SU-DHL-6 (cell line): ENCODE measurements at regions not wholly inside any gene's neighbourhood (a gene's known extent, or its start where the extent isn't known, plus 50 kb on each side); places are given as distances from the start of the nearest gene placed in this dataset.

ENCODE experiments used
- H2AFZ ChIP-seq: fragments of 200-600 bp; sonication (generic); 2 replicates; pipeline ENCODE4 v1.6.1; 2014; ENCODE audit warnings: low read depth, mild to moderate bottlenecking, moderate library complexity, mixed read lengths, antibody characterized with exemption, low read length; ENCODE audit not compliant: severe bottlenecking
- H3F3A ChIP-seq: fragments of 200-600 bp; shearing (Covaris generic); 2 replicates; pipeline ENCODE4 v1.6.0; 2016; ENCODE audit warnings: antibody characterized with exemption, mild to moderate bottlenecking; ENCODE audit not compliant: insufficient read depth
- H3K27ac ChIP-seq: fragments of 200-600 bp; sonication (generic); 2 replicates; pipeline ENCODE4 v1.5.1; 2016; ENCODE audit warnings: low read depth, mild to moderate bottlenecking, low read length, moderate library complexity, mixed read lengths
- H3K27me3 ChIP-seq: fragments of 200-600 bp; sonication (generic), shearing (Covaris generic); 2 replicates; pipeline ENCODE4 v1.6.0; 2014; ENCODE audit warnings: mild to moderate bottlenecking, low read length
- H3K36me3 ChIP-seq: fragments of 200-600 bp; sonication (generic); 2 replicates; pipeline ENCODE4 v1.6.1; 2014; ENCODE audit warnings: mild to moderate bottlenecking, low read length, mixed read lengths
- H3K4me2 ChIP-seq: fragments of 300-600, 200-600 bp; shearing (Covaris generic), sonication (generic); 2 replicates; pipeline ENCODE4 v1.6.0; 2014; ENCODE audit warnings: low read length, low read depth, mild to moderate bottlenecking; ENCODE audit not compliant: poor library complexity, severe bottlenecking
- H3K4me3 ChIP-seq: fragments of 200-600 bp; sonication (generic); 2 replicates; pipeline ENCODE4 v1.5.1; 2014; ENCODE audit warnings: antibody characterized with exemption, low read length, mild to moderate bottlenecking, mixed read lengths; ENCODE audit not compliant: insufficient read depth, poor library complexity, severe bottlenecking
- H3K79me2 ChIP-seq: fragments of 200-600 bp; sonication (generic); 2 replicates; pipeline ENCODE4 v1.6.1; 2014; ENCODE audit warnings: mild to moderate bottlenecking, low read length, moderate library complexity; ENCODE audit not compliant: insufficient read depth
- H3K9ac ChIP-seq: fragments of 200-600 bp; sonication (generic); 2 replicates; pipeline ENCODE4 v1.7.0; 2014; ENCODE audit warnings: mild to moderate bottlenecking, low read length
- H3K9me2 ChIP-seq: fragments of 200-600 bp; sonication (generic); replicated peaks from 2 replicates; pipeline ENCODE4 v1.6.1; 2014; ENCODE audit warnings: low read length; ENCODE audit not compliant: insufficient read depth
- H3K9me3 ChIP-seq: fragments of 200-600 bp; sonication (generic); 2 replicates; pipeline ENCODE4 v1.6.1; 2014; ENCODE audit warnings: low read length, mixed read lengths; ENCODE audit not compliant: insufficient read depth
- H4K20me1 ChIP-seq: fragments of 200-600 bp; sonication (generic); 2 replicates; pipeline ENCODE4 v1.6.1; 2014; ENCODE audit warnings: low read depth, mild to moderate bottlenecking, antibody characterized with exemption, low read length, moderate library complexity, mixed read lengths
- CTCF ChIP-seq: fragments of 200-600 bp; sonication (generic); IDR thresholded peaks from one replicate; pipeline ENCODE4 v1.5.1; 2017; ENCODE audit warnings: antibody characterized with exemption, mild to moderate bottlenecking, low read length, moderate library complexity; ENCODE audit not compliant: insufficient read depth, poor library complexity, severe bottlenecking
- EZH2phosphoT487 ChIP-seq: fragments of 200-600 bp; sonication (generic), shearing (Covaris generic); conservative IDR thresholded peaks from 2 replicates; pipeline ENCODE4 v1.6.1; 2018; ENCODE audit warnings: mild to moderate bottlenecking, antibody characterized with exemption, low read length, moderate library complexity, mixed read lengths

GRCh38 chr6:15722731-15723130 lies 59.9 kb upstream of the DTNBP1 start:
- H3K27ac ChIP-seq: no peak overlapping the region
- TF ChIP-seq CTCF (no peak), EZH2phosphoT487 (no peak)
- H3K4me2 ChIP-seq: no peak overlapping the region
- H3K9me3 ChIP-seq: no peaks in the 10 kb centered on the region
- H3K79me2 ChIP-seq: no peaks in the 10 kb centered on the region
- H3K9ac ChIP-seq: no peak overlapping the region
- no peak overlapping the region for H3K4me3 ChIP-seq
- no peaks in the 10 kb centered on the region for H3F3A ChIP-seq
- H3K9me2 ChIP-seq: no peaks in the 10 kb centered on the region
- H4K20me1 ChIP-seq: no peaks in the 10 kb centered on the region; the same call in 1 of the 2 replicates
- no peaks in the 10 kb centered on the region for H3K27me3 ChIP-seq
- H3K36me3 ChIP-seq: peaks cover 7% of the 10 kb centered on the region; the same call in 1 of the 2 replicates
- H2AFZ ChIP-seq: no peak overlapping the region

GRCh38 chr6:15716889-15717288 lies 54.1 kb upstream of the DTNBP1 start:
- Histone ChIP-seq H3K27ac (no peak overlapping the region), H3K36me3 (peaks cover 7% of the 10 kb centered on the region; the same call in 1 of the 2 replicates), H3K79me2 (no peaks in the 10 kb centered on the region), H3K9ac (no peak overlapping the region), H3F3A (no peaks in the 10 kb centered on the region), H3K4me3 (no peak overlapping the region), H4K20me1 (no peaks in the 10 kb centered on the region; the same call in 1 of the 2 replicates), H3K9me3 (peaks cover 7% of the 10 kb centered on the region; the same call in 1 of the 2 replicates), H3K27me3 (no peaks in the 10 kb centered on the region), H3K4me2 (no peak overlapping the region), H2AFZ (no peak overlapping the region), H3K9me2 (no peaks in the 10 kb centered on the region)
- no peak for TF ChIP-seq CTCF
- TF ChIP-seq EZH2phosphoT487: no peak

GRCh38 chr6:15715851-15716250 lies 53.0 kb upstream of the DTNBP1 start:
- no peak overlapping the region for H2AFZ ChIP-seq
- no peak overlapping the region for H3K9ac ChIP-seq
- H4K20me1 ChIP-seq: no peaks in the 10 kb centered on the region; the same call in 1 of the 2 replicates
- no peaks in the 10 kb centered on the region for H3K9me2 ChIP-seq
- peaks cover 7% of the 10 kb centered on the region; the same call in 1 of the 2 replicates for H3K36me3 ChIP-seq
- H3K27me3 ChIP-seq: no peaks in the 10 kb centered on the region
- TF ChIP-seq CTCF (no peak), EZH2phosphoT487 (no peak)
- H3F3A ChIP-seq: no peaks in the 10 kb centered on the region
- H3K9me3 ChIP-seq: peaks cover 7% of the 10 kb centered on the region; the same call in 1 of the 2 replicates
- no peaks in the 10 kb centered on the region for H3K79me2 ChIP-seq
- H3K27ac ChIP-seq: no peak overlapping the region
- no peak overlapping the region for H3K4me3 ChIP-seq
- H3K4me2 ChIP-seq: no peak overlapping the region
